ENCODE measurements at regions not wholly inside any gene's neighbourhood (a gene's known extent, or its start where the extent isn't known, plus 50 kb on each side); places are given as distances from the start of the nearest gene placed in this dataset.
"Not testable (repeated sequence)": the region's sequence is repeated elsewhere in the genome, so short reads cannot be mapped to it uniquely, and the experiment has no call there.

DNA sequence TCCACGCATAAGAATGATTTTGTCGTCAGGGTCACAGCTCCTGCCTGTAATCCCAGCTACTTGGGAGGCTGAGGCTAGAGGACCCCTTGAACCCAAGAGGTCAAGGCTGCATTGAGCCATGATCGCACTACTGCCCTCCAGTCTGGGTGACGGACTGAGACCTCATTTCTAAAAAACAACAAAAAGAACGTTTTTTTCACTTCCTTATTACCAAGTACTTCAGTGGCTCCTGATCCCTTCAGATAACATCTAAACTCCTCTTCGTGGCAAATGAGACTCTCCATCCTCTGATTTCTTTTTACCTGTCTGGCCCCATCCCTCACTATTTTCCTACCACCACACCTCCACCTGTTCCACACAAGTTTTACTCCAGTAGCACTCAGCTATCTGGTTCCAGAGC lies 105.4 kb upstream of the TLK1 start:
- H3K4me3 ChIP-seq (ENCODE audit: low read depth, low read length): no peak overlapping the region
- TF ChIP-seq, protein P1, sequence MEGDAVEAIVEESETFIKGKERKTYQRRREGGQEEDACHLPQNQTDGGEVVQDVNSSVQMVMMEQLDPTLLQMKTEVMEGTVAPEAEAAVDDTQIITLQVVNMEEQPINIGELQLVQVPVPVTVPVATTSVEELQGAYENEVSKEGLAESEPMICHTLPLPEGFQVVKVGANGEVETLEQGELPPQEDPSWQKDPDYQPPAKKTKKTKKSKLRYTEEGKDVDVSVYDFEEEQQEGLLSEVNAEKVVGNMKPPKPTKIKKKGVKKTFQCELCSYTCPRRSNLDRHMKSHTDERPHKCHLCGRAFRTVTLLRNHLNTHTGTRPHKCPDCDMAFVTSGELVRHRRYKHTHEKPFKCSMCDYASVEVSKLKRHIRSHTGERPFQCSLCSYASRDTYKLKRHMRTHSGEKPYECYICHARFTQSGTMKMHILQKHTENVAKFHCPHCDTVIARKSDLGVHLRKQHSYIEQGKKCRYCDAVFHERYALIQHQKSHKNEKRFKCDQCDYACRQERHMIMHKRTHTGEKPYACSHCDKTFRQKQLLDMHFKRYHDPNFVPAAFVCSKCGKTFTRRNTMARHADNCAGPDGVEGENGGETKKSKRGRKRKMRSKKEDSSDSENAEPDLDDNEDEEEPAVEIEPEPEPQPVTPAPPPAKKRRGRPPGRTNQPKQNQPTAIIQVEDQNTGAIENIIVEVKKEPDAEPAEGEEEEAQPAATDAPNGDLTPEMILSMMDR (IDR thresholded peaks at IDR 0.05; ENCODE audit: insufficient read depth, low read depth, low read length): no peak
- no peak for DNase-seq (ENCODE audit: low read depth)

DNA sequence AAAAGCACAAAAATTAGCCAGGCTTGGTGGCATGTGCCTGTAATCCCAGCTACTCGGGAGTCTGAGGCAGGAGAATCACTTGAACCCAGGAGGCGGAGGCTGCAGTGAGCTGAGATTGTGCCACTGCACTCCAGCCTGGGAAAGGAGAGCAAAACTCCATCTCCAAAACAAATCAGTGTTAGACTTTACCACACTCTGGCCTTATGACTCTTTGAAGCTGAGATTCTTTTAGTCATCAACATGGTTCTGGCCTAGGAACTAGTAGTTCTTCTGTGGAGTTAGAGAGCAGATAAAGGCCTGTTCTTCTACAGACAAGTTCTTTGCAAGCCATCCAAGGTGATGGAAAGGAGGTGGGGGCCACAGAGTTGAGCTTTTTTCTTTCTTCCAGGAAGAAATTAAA lies 100.8 kb upstream of the TLK1 start:
- DNase-seq (ENCODE audit: low read depth): not testable (repeated sequence)

DNA sequence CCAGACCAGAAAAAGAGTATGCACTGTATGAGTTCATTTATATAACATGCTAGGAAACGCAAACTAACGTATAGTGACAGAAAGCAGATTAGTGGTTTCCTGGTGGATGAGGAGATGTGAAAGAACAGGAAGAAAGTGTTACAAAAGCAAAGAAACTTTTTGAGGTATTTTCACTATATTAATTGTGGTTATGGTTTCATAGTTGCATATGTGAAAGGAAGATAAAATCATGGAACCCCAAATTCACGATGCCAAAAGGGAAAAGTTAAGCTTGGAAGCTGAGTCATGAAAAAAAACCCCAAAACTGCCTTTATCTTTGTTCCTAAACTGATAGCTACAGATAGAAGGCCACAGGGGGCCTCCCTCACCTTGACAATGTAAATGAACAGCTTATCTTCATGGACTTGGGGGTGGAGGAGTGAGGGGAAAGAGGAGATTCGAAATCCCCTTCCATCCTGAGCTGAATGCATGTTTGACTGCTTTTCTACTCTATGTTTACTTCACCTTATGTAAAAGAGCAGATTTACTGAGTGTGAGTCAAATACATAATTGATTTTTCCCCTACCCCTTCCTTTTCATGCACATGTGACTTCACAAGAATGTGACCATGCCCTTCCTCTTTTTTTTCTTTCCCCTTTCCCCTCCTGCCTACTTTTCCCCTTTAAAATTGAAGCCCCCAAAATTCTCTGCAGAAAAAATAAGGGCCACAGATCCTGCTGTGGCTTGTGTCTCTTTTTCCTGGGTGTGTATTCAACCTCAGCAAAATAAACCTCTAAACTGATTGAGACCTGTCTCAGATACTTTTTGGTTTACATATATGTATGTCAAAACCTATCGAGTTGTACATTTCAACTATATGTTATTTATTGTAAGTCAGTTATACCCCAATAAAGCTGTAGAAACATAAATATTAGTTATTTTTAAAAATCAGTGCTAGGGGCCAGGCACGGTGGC lies 100.1 kb upstream of the TLK1 start:
- TF ChIP-seq, protein P1 (IDR thresholded peaks at IDR 0.05; ENCODE audit: insufficient read depth, low read depth, low read length): no peak
- no peak for DNase-seq (ENCODE audit: low read depth)
- H3K4me3 ChIP-seq (ENCODE audit: low read depth, low read length): no peak overlapping the region

More for the DNA sequence above, 100.8 kb upstream of the TLK1 start:
- H3K4me3 ChIP-seq (ENCODE audit: low read depth, low read length): not testable (repeated sequence)

DNA sequence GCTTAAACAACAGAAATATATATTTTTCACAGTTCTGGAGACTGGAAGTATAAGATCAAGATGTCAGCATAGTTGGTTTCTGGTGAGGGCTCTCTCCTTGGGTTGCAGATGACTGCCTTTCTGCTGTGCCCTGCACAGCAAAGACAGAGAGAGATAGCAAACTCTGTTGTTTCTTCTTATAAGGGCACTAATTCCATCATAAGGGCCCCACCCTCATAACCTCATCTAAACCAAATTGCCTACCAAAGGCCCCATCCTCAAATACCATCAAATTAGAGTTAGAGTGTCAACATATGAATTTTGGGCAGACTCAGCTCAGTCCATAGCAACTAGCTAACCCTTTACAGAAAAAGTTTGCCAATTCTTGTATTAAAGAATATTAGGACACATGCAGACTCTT lies 94.0 kb upstream of the TLK1 start:
- TF ChIP-seq, protein P1 (IDR thresholded peaks at IDR 0.05; ENCODE audit: insufficient read depth, low read depth, low read length): no peak
- no peak for DNase-seq (ENCODE audit: low read depth)
- no peak overlapping the region for H3K4me3 ChIP-seq (ENCODE audit: low read depth, low read length)

DNA sequence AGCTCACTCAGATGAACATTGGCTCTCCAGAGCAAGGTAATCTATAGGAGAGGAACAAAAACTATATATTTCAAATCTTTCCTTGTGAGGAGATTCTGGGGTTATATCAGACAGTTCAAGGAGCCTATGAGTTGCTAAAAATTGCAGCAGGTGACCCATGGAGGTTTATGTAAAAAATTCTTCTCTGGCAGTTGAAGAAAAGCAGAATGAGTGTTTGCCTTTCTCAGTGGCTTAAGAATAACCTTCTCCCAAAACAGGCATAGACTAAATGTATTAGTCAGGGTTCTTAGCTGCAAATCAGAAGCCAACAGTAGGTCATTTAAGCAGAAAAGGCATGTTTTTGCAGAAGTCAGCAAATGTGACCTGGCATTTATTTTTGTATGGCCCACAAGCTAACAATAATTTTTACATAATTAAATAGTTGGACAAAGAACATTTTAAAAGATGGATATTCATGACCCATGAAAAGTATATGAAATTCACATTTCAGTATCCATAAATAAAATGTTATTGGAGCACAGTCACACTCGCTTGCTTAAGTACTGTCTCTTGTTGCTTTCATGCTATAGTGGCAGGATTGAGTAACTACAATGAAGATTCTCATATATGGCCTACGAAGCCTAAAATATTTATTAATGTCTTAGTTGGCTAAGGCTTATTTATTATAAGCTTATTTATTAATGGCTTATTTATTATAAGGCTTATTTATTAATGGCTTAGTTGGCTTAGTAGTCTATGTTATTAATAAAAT lies 93.4 kb upstream of the TLK1 start:
- TF ChIP-seq, protein P1 (IDR thresholded peaks at IDR 0.05; ENCODE audit: insufficient read depth, low read depth, low read length): peak; percentile 14
- no peak overlapping the region for H3K4me3 ChIP-seq (ENCODE audit: low read depth, low read length)
- DNase-seq (ENCODE audit: low read depth): no peak

DNA sequence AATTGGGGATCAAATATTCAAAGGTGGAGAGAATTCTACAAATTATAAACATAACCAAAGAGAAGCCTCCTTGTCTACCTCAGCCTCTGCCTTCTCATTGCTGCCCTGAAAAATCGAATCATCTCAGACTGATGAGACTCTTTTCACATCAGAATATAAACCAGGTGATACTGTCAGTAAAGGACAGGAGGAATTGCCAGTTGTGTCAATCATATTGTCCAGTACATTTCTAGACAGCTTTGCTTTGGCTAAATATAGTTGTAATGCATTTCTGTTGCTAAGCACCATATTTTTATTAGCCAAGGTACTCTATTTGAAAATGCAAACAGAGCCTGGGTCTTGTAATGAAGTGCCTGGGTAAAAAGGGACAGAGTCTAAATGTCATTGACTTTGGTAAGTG lies 92.6 kb upstream of the TLK1 start:
- no peak for DNase-seq (ENCODE audit: low read depth)
- TF ChIP-seq, protein P1 (IDR thresholded peaks at IDR 0.05; ENCODE audit: insufficient read depth, low read depth, low read length): no peak
- H3K4me3 ChIP-seq (ENCODE audit: low read depth, low read length): no peak overlapping the region

DNA sequence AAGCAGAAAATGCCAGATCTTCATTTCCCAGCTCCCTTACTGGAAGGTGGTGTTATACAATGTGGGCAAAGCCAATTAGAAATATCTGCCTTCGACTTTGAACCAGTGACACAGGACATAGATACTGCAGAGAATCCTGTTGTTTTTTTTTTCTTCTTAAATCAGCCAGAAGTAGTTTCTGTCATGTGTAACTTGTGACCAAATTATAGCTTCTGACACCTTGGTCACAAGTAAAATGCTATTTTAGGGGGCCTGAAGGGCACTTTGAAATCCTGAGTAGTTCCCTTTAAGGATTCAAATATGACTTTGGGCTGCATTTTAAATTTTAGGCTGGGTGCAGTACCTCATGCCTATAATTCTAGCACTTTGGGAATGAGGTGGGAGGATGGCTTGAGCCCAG lies 89.0 kb upstream of the TLK1 start:
- DNase-seq (ENCODE audit: low read depth): no peak
- H3K4me3 ChIP-seq (ENCODE audit: low read depth, low read length): no peak overlapping the region
- TF ChIP-seq, protein P1 (IDR thresholded peaks at IDR 0.05; ENCODE audit: insufficient read depth, low read depth, low read length): no peak

Data from fibroblast of villous mesenchyme (primary cell).